Spleen (tissue), 7 donors: ENCODE measurements at regions not wholly inside any gene's neighbourhood (a gene's known extent, or its start where the extent isn't known, plus 50 kb on each side); places are given as distances from the start of the nearest gene placed in this dataset.

Experiments
- POLR2A ChIP-seq, 3 donors: fragments of 450-650 bp; IDR thresholded peaks; one replicate each; pipeline ENCODE4 v1.5.1; 2017; ENCODE audit warnings: antibody characterized with exemption in 3 of 3, mild to moderate bottlenecking in 1 of 3
- POLR2AphosphoS5 ChIP-seq, 3 donors: sonication (generic); formaldehyde crosslinking; IDR thresholded peaks; one replicate each; pipeline ENCODE4 v1.5.1; 2017; ENCODE audit warnings: antibody characterized with exemption in 3 of 3
- TF ChIP-seq, protein P1 (sequence below), 11 experiments: fragments of 200-600 bp in 7 of 11; fragments of 450-650 bp in 4 of 11; sonication (generic) in 4 of 11; IDR thresholded peaks in 8 of 11; conservative IDR thresholded peaks in 3 of 11; 1 replicate in 7 of 11; 2 replicates in 4 of 11; pipeline versions ENCODE4 v1.4.0 to v1.8.0; 2016 to 2021; ENCODE audit warnings: antibody characterized with exemption in 11 of 11, inconsistent platforms in 4 of 11, mild to moderate bottlenecking in 1 of 11
- donor health status: DM: no; HTN: no; CAD: no; lungs with moderate emphysema.
- donor health status: DM: no; HTN: no; CAD: no.
- donor health status: DM: no; HTN: no; CAD: no.

GRCh38 chr1:37332126-37332525, 142.3 kb upstream of the ZC3H12A start:
- no peak for TF ChIP-seq POLR2AphosphoS5 (IDR thresholded peaks at IDR 0.05)
- TF ChIP-seq, protein P1, sequence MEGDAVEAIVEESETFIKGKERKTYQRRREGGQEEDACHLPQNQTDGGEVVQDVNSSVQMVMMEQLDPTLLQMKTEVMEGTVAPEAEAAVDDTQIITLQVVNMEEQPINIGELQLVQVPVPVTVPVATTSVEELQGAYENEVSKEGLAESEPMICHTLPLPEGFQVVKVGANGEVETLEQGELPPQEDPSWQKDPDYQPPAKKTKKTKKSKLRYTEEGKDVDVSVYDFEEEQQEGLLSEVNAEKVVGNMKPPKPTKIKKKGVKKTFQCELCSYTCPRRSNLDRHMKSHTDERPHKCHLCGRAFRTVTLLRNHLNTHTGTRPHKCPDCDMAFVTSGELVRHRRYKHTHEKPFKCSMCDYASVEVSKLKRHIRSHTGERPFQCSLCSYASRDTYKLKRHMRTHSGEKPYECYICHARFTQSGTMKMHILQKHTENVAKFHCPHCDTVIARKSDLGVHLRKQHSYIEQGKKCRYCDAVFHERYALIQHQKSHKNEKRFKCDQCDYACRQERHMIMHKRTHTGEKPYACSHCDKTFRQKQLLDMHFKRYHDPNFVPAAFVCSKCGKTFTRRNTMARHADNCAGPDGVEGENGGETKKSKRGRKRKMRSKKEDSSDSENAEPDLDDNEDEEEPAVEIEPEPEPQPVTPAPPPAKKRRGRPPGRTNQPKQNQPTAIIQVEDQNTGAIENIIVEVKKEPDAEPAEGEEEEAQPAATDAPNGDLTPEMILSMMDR (IDR thresholded peaks at IDR 0.05 in 8 of 11, conservative IDR thresholded peaks at IDR 0.05 in 3 of 11): no peak
- TF ChIP-seq POLR2A (IDR thresholded peaks at IDR 0.05): no peak
